ELF-1 (cell line): ENCODE measurements at regions not wholly inside any gene's neighbourhood (a gene's known extent, or its start where the extent isn't known, plus 50 kb on each side); places are given as distances from the start of the nearest gene placed in this dataset.
"Not testable (repeated sequence)": the region's sequence is repeated elsewhere in the genome, so short reads cannot be mapped to it uniquely, and the experiment has no call there.

Experiments
- DNase-seq: peaks from one replicate; pipeline ENCODE4 v3.0.0-alpha.2; 2016; ENCODE audit warnings: low read depth, low spot score

DNA sequence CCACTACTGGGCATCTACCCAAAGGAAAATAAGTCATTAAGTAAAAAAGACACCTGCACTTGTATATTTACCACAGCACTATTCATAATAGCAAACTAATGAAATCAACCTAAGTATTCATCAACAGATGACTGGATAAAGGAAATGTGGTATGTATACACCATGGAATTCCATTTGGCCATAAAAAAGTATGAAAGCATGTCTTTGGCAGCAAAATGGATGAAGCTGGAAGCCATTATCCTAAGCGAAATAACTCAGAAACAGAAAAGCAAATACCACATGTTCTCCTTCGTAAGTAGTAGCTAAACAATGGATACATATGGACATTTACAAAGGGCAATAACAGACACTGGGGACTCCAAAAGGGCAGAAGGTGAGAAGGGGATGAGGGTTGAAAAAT lies 485.7 kb upstream of the BRINP3 start:
- DNase-seq, result no peak

DNA sequence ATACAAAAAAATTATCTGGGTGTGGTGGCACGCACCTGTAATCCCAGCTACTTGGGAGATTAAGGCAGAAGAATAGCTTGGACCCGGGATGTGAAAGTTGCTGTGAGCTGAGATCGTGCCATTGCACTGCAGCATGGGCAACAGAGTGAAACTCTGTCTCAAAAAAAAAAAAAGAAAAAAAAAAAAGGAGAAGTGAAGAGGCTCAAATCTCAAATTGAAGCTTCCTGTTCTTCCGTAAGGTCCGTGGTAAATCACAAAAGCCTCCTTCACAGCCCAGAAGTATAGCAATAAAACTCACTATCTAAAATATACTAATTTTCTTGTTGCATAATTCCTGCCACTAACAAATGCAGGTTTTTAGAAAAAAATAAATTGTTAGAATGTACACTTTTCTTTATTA lies 498.2 kb upstream of the BRINP3 start:
- DNase-seq, result no peak

DNA sequence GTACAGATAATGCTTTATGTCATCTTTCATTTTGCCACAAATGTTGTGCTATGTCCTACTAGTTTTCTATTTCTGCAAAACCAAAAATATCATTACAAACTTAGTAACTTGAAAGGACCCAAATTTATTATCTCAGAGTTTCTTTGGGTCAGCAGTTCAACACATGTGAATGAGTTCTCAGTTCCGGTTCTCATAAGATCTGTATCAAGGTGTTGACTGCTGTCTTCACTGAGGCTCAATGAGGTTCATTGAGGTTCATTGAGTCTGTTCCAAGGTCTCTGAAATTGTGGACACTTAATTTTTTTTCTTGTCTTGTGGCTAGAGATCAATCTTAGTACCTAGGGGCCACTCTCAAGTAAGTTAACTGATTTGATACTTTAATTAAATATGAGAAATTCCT lies 525.1 kb upstream of the BRINP3 start:
- DNase-seq, result no peak

DNA sequence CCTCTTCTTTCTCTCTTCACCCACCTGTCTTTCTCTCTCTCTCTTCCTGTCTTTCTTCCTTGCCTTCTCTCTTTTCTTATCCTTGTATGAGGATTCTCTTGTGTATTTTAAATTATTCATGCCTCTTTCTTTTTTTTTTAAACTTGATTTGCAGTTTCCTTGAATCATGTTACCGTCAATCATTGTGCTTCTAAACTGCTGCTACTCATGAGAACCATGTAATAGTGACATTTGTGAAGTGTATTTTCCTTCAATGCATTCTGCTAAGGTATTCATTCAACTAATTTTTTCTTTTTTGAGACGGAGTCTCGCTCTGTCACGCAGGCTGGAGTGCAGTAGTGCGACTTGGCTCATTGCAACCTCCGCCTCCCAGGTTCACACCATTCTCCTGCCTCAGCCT lies 539.1 kb upstream of the BRINP3 start:
- DNase-seq, result no peak

DNA sequence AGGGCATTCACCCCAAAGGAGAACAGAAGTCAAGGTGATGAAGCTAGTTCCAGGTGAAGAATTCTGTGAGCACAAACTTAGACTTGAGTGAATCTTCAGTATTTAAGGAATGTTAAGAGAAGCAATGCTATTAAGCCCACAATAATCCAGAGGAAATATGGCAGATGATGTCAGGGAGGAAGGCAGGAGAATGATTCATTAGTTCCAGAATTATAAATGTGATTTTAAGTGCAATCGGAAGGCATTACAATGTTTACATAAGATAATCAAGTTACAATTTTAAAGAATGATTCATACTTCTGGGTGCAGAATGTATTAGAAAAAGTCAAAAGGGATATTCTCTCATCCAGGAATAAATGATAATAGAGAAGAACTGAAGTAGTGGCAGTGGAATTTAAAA lies 545.2 kb upstream of the BRINP3 start:
- no peak for DNase-seq

DNA sequence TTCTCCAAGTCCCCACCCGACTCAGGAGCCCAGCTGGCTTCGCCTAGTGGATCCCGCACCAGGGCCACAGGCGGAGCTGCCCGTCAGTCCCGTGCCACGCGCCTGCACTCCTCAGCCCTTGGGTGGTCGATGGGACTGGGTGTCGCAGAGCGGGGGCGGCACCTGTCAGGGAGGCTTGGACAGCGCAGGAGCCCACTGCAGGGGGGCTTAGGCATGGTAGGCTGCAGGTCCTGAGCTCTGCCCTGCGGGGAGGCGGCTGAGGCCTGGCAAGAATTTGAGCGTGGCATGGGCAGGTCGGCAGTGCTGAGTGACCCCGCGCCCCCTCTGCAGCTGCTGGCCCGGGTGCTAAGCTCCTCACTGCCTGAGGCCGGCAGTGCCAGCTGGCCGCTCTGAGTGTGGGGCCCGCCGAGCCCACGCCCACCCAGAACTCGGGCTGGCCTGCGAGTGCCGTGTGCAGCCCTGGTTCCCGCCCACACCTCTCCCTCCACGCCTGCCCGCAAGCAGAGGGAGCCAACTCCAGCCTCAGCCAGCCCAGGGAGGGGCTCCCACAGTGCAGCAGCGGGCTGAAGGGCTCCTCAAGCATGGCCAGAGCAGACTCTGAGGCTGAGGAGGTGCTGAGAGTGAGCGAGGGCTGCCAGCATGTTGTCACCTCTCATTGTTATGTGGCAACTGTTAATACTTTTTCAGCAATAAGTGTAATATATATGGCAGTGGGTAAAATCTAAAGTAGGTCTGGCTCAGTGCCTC lies 548.4 kb upstream of the BRINP3 start:
- no peak for DNase-seq

DNA sequence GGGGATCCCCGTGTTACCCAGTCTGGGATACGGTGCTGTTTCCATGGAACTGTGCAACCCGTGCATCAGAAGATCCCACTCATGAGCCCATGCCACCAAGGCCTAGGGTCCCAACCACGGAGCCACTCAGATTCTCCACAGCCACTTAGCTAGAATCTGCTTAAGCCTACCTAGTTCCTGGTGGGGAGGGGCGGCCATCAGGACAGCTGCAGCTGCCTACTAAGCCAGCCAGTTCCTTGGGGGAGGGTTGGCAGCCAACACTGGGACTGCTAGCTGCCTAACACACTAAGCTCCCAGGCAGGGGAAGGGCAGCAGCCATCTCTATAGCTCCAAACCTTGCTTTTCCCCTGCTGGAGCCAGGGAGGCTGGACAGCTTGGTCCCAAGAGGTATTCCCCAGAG lies 549.2 kb upstream of the BRINP3 start:
- no peak for DNase-seq

DNA sequence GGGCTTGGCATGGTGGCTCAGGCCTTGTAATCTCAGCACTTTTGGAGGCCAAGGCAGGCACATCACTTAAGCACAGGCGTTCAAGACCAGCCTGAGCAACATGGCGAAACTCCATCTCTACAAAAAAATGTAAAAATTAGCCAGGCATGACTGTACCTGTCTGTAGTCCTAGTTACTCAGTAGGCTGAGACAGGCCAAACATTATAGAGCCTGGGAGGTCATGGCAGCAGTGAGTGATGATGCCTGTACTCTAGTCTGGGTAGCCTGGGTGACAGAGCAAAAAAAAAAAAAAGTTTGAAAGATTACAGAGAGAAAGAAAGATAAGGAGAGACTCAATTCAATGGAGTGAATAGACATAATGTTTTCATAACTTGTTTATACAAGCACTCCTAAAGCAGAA lies 556.5 kb upstream of the BRINP3 start:
- DNase-seq, result no peak

DNA sequence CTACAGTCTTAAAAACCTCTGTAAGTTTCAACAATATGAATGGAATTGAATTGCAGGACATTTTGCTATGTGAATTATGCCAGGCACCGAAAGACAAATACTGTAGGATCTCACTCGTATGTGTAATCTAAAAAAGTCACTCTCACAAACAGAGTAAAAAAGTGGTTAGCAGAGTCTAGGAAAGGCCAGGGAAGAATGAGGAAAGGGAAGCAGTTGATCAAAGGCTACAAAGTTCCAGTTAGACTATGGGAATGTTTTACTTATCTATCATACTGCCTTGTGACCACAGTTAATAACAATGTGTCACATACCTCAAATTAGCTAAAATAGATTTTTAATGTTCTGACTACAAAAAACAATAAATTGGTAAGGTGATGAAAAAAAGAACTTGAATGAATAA lies 565.4 kb upstream of the BRINP3 start:
- DNase-seq, result no peak

DNA sequence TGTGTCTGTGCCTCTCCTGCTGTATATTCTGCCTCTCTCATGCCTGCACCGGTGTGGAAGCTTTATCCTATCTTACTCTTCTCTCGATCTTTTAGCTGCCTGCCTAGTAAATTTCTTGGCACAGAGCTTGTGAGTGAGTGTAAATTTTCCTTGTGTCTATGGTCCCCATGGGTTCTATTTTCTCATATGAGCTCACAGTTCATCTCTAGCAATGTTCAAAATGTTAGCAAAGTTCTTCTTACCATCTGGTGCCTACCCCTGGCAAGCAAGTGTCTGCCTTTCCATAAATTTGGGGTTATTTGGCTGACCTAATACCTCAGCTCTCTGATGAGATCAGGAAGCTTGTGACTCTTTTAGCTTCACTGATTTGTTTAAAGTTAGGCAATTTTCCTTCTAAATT lies 572.1 kb upstream of the BRINP3 start:
- no peak for DNase-seq

DNA sequence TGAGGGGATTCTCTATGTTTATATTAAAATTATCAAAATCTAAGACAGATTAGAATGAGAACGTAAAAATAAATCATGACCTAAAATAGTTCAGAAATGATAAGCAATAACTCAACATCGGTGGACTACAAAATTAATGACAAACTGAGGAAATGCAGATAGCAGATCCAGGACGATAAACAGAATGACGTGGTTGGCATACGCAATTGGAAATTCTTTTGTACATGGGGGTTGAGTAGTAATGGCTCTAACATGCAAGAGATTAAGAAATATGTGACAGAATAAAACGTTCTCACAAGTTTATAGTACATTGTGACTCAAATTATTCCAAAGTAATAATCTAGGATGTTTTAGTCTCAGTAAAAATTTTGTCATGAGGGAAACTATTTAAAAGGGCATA lies 575.2 kb upstream of the BRINP3 start:
- DNase-seq, result no peak

DNA sequence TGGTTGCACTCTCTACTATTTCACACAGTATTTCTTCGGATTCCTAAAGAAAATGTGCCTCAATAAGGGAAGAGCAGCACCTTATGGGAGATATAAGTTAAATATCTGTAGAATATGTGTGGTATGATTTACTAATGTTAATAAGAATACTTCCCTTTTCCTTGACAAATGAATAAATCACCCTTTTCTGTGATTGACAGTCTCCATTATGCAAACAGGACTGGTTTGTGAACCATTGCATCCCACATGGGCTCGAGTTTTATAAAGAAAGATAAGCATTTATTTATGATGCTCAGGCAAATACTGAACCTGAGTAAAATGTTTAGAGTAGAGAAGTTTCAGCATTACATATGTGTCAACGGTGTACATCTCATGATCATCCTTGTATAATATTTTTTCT lies 587.7 kb upstream of the BRINP3 start:
- no peak for DNase-seq

DNA sequence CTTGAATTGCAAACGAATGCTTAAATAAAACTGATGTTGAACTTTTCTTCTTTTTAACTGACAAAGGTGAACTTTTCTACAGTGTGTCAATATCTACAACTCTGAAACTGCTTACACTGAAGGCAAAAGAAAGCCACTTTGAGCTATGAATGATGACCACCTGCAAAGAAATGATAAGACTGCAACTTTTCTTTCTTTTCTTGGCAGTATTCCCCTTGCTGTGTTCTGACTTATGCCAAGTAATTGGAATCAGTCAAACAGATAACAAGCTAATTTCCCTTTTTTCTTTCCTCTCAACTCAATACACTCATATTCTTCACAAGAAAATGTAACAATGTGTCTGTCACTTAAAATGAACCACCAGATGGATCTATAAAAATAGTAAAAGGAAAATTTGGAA lies 588.1 kb upstream of the BRINP3 start:
- no peak for DNase-seq

DNA sequence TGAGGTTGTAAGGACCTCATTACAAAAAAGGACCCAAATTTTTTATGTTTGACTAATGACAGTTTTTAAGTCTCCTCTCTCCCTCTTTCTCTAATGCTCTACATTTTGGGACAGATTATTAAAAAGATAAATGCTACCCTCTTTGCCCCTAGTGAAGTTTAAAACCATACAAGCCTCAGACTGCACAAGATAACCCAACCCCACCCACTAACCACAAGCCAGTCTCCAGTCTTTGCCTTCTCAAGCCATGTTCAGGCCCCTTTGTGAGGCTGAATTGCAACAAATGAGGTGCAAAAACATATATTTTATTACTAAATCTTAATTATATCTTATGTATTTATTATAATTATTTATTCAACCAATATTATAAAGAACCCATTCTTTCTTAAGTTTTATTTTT lies 597.2 kb upstream of the BRINP3 start:
- no peak for DNase-seq

DNA sequence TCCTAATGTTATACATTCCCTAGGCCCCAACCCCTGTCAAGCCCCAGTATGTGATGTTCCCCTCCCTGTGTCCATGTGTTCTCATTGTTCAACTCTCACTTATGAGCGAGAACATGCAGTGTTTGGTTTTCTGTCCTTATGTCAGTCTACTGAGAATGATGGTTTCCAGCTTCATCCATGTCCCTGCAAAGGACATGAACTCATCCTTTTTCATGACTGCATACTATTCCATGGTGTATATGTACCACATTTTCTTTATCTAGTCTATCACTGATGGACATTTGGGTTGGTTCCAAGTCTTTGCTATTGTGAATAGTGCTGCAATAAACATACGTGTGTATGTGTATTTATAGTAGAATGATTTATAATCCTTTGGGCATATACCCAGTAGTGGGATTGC lies 605.4 kb upstream of the BRINP3 start:
- not testable (repeated sequence) for DNase-seq

DNA sequence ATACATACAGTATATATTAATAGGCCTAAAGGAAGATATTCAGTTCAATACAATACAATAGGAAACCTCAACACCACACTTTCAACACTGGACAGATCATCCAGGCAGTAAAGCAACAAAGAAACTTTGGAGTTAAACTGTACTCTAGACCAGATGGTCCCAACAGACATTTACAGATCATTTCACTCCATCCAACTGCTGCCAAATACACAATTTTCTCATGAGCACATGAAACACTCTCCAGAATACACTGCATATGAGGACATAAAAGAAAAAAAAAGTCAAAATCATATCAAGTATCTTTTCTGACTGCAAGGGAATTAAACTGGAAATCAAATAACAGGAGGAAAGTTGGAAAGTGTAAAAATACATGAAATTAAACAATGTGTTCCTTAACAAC lies 607.5 kb upstream of the BRINP3 start:
- DNase-seq, result no peak

DNA sequence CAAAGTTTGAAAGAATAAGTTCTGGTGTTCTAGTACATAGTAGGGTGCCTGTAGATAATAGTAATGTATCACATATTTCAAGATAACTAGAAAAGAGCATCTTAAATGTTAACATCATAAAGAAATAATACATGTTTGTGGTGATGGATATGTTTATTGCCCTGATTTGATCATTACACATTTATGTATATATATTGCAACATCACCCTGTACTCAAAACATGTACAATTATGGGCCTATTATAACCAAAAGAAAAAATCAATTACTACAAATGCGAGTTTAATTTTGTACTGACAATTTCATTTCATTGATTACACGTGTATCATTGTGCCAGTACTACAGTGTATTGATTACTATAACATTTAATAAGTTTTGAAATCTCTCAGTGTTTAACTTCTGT lies 609.2 kb upstream of the BRINP3 start:
- no peak for DNase-seq

DNA sequence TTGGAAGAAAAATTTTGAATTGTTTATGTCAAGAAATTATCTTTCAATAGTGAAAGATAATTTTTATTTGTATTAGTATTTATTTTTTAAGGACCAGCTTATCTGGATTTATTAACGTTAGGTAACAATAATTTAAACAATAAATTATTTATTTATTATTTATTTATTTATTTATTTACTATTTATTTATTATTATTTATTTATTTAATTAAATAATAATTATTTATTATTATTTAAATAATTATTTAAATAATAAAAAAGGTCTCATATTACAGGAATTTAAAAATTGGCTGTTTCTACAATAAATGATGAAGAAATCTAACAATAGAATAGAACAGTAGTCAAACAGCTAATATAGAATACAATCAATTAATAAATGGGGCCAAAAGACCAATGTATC lies 618.7 kb upstream of the BRINP3 start:
- DNase-seq, result no peak

DNA sequence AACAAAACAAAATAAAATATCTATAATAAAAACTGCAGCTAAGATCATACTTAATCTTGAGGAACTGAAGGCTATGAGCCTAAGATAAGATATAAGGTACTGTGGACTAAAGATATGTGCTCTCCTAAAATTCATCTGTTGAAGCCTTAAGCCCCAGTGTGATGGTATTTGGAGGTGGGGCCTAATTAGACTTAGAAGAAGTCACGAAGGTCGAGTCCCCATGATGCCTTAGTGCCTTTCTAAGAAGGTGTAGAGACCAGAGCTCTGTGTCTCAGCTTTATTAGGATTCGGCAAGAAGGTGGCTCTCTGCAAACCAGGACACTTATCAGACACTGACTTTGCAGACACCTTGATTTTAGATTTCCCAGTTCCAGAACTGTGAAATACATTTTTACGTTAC lies 622.0 kb upstream of the BRINP3 start:
- DNase-seq, result no peak

DNA sequence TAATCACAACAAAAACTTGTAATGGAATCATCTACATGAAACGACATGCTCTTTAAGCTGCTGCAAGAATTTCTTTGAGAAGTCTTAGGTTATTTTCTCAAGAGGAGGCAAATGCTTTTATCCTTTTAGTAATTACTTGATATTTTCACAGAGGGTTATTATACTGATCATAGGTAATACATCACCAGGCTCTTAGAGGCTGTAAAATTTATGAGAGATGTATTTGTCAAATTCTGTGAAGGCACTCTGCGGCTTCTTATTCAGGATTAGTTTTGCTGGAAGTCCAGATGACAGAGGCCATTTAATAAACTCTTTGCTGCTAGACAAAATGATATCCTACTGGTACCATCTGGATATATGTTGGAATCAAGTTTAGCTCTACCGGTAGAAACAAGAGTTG lies 624.3 kb upstream of the BRINP3 start:
- no peak for DNase-seq

DNA sequence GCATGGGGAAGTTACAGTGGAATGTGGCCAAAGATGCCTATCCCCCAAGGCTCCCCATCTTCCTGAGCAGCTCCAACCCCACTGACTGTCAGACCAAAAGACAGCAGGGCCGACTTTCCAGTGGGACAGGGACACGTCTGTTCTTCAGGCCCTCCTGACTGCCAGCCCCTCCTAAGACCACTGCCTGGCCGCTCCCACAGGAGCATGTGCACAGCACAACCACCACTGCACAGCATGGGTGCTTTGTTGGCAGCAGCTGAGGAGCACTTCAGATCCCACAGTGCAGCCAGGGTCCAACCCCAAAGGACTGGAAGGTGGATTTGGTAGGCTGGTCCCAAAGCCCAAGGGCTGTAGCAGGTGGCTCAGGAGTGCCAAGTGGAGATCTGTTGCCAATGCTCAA lies 648.3 kb upstream of the BRINP3 start:
- DNase-seq, result no peak

DNA sequence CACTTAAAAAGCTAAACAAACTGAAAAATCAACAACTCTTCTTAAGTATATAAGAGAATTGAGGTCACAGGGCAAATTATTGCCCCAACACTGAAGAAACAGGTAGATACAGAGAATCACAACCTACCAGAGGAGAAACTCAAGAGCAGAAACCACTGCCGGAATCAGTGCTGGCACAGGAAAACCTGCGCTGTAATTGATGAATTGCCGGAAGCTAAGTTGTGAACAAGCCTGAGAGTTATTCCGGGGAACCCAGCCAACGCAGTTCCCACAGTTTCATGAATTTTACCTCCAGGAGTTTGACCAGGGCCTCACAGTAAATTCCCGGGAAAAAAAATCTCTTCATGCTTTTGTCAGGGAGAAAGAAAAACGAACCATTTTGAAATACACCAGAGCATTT lies 657.1 kb upstream of the BRINP3 start:
- no peak for DNase-seq

DNA sequence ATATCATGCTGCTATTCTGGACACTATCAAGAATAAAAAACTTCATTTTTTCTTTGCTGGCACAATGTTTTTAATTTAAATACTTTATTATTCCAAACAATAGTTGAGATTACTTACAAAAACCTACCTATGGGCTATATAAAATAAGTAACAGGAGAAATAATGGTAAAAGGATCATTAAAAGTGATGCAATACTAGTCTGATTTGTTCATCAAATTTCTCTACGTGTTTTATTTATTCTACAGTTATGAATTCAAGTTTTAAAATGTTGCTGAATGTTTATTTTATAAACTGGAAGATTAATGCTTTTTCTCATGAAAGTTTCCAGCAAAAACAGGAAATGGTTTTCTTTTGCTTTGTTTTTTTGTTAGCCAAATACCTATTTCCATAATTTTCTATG lies 662.4 kb upstream of the BRINP3 start:
- no peak for DNase-seq

DNA sequence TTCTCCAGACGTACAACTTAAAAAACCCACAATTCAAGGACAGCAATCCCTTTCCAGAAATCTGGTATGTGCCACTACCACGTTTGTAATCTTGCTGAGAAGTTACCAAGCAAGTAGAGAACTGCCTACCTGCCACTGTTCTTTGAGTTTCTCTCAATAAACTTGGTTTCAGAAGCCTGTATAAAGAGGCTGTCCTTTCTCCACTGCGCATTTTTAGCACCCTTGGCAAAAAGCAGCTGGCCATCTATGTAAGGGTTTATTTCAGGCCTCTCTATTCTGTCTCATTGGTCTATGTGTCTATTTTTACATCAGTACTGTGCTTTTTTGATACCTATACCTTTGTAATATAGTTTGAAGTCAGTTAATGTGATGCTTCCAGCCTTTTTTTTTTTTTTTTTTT lies 665.1 kb upstream of the BRINP3 start:
- no peak for DNase-seq
